ENCODE measurements at regions not wholly inside any gene's neighbourhood (a gene's known extent, or its start where the extent isn't known, plus 50 kb on each side); places are given as distances from the start of the nearest gene placed in this dataset.
"Not testable (repeated sequence)": the region's sequence is repeated elsewhere in the genome, so short reads cannot be mapped to it uniquely, and the experiment has no call there.

DNA sequence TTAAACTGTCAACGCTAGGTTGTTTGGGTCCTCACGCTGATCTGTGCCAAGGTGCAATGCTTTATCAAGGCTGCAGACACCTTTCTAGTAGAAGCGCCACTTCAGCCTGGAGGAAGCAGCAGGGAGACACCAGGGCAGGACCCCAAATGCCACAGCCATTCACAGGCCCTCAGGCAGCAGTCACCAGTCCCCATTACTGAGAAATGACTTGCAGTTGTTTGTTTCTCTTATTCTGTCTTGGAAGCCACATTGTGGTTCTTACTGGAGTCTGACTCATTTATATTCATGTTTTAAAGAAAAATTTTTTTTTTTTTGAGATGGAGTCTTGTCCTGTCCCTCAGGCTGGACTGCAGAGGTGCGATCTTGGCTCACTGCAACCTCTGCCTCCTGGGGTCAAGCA is 328.9 kb upstream of the ANKRD20A1 start:
- H3K27ac Mint-ChIP-seq; H3K9ac ChIP-seq; H3K36me3 Mint-ChIP-seq; H3K79me2 ChIP-seq (ENCODE audit: low read depth); H3K27me3 ChIP-seq; H3K4me2 ChIP-seq; H3K4me1 ChIP-seq; H4K20me1 ChIP-seq (ENCODE audit: low read depth); H3K36me3 ChIP-seq; DNase-seq (ENCODE audit: low spot score); H3K27ac ChIP-seq; H3K4me3 ChIP-seq; H3K9me3 ChIP-seq (ENCODE audit: low read depth); H3K9me3 Mint-ChIP-seq; H2AFZ ChIP-seq (replicated peaks); H3K4me3 Mint-ChIP-seq; H3F3A ChIP-seq (ENCODE audit: low read depth); H3K27me3 Mint-ChIP-seq (ENCODE audit: insufficient read depth, low read depth); H3K4me1 Mint-ChIP-seq: not testable (repeated sequence)

DNA sequence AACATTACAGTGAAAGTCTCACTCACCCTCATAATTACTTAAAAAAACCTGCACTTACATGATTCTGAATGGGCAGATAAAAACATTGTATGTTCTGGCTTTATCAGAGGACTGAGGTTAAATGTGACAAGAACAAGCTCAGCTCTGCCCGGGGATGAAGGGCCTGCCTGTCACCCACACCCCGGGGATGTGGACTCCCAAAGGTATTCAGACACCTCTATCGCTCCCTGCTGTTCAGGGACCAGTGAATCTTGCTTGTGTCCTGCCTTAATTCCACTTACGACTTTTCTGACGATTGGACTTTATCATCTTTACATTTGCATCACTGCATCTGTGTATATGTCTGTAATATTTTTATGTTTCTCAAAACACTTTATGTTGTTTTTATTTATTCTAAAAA is 341.8 kb upstream of the ANKRD20A1 start:
- H3K9me3 ChIP-seq (ENCODE audit: low read depth); H3F3A ChIP-seq (ENCODE audit: low read depth); H3K9me3 Mint-ChIP-seq; H3K27me3 Mint-ChIP-seq (ENCODE audit: insufficient read depth, low read depth); H3K79me2 ChIP-seq (ENCODE audit: low read depth); H3K4me1 Mint-ChIP-seq; H3K4me3 ChIP-seq; H3K9ac ChIP-seq; H3K4me1 ChIP-seq; H3K36me3 Mint-ChIP-seq; H4K20me1 ChIP-seq (ENCODE audit: low read depth); H3K27ac Mint-ChIP-seq; DNase-seq (ENCODE audit: low spot score); H3K27ac ChIP-seq; H2AFZ ChIP-seq (replicated peaks); H3K4me3 Mint-ChIP-seq; H3K36me3 ChIP-seq; H3K27me3 ChIP-seq; H3K4me2 ChIP-seq: not testable (repeated sequence)

DNA sequence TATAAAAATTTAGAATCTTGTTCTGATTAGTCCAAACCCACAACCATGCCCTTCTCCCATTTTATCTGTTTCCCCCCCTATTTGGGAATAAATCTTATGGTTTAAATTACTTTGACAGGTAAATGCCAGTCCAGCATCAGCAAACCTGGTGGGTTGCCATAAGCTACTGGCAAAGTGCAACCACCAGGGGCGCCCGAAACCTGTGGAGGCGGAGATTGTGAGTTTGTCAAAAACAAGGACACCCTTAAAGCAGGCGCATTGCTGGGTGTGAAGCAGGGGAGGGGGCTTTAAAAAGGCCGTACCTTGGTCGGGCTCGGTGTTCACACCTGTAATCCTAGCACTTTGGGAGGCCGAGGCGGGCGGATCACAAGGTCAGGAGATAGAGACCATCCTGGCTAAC is 344.1 kb upstream of the ANKRD20A1 start:
- H3K4me1 Mint-ChIP-seq; H3K4me3 Mint-ChIP-seq; H3K27ac Mint-ChIP-seq; H3K27ac ChIP-seq; H3K36me3 ChIP-seq; H3K27me3 Mint-ChIP-seq (ENCODE audit: insufficient read depth, low read depth); H2AFZ ChIP-seq (replicated peaks); H3K9me3 Mint-ChIP-seq; H3F3A ChIP-seq (ENCODE audit: low read depth); DNase-seq (ENCODE audit: low spot score); H3K36me3 Mint-ChIP-seq; H3K4me3 ChIP-seq; H4K20me1 ChIP-seq (ENCODE audit: low read depth); H3K4me2 ChIP-seq; H3K79me2 ChIP-seq (ENCODE audit: low read depth); H3K9me3 ChIP-seq (ENCODE audit: low read depth); H3K9ac ChIP-seq; H3K4me1 ChIP-seq; H3K27me3 ChIP-seq: not testable (repeated sequence)

DNA sequence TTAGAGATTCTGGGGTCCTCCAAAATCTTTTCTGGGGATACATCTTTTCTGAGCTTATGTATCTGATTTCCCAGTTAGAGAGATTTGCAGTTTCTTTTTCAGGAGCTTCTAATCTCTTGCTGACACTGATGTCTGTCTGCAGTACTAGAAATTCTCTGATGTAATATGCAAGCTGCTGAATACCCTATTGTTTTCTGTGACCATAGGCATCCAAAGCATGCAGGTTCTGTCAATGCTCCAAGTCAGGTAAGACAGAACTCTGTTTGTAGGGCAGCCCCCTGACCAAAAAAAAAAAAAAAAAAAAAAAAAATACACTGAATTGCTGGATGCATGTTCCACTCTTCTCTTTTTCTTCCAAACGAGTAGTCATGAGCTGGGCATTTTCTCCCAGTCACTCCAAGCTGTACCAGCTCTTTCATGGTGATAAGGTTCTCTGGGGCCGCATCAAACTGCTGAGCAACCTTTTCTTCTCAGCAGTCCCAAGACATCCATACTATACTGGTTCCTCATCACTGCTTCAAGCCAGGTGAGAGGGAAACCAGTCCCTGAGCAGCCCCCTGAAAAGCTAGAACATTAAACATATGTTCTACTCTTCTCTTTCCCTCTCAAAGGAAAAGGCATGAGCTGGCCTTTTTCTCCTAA is 354.9 kb upstream of the ANKRD20A1 start:
- not testable (repeated sequence) for H3K9me3 Mint-ChIP-seq; H3K27ac Mint-ChIP-seq; H3K4me3 Mint-ChIP-seq; H3F3A ChIP-seq (ENCODE audit: low read depth); H3K27me3 ChIP-seq; H3K4me1 Mint-ChIP-seq; H3K79me2 ChIP-seq (ENCODE audit: low read depth); H3K27me3 Mint-ChIP-seq (ENCODE audit: insufficient read depth, low read depth); H3K27ac ChIP-seq; H3K36me3 Mint-ChIP-seq; H2AFZ ChIP-seq (replicated peaks); DNase-seq (ENCODE audit: low spot score); H3K9me3 ChIP-seq (ENCODE audit: low read depth); H3K9ac ChIP-seq; H3K36me3 ChIP-seq; H3K4me1 ChIP-seq; H3K4me3 ChIP-seq; H3K4me2 ChIP-seq; H4K20me1 ChIP-seq (ENCODE audit: low read depth)

DNA sequence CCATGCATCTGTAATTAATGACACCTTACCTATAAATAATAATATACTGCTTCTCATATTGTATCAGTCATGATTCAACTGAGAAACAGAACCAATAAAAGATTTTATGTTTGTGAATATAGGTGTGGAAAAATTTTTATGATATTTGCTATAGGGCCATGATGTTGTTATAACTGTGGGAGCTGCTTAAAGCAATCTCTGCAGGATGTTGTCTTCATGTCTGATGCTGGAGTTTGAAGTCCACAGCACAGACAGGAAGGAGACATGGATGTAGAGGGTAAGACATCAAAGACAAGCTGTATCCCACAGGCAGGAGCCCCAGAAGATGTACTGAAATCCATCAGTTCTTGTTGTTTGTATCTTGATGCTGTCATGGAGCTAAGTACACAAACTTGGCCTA is 366.7 kb upstream of the ANKRD20A1 start:
- not testable (repeated sequence) for H4K20me1 ChIP-seq (ENCODE audit: low read depth); H3K4me3 ChIP-seq; H3K36me3 Mint-ChIP-seq; H3K27ac ChIP-seq; H3K36me3 ChIP-seq; H3K79me2 ChIP-seq (ENCODE audit: low read depth); H3K27me3 Mint-ChIP-seq (ENCODE audit: insufficient read depth, low read depth); H3K27ac Mint-ChIP-seq; H3K4me3 Mint-ChIP-seq; DNase-seq (ENCODE audit: low spot score); H3K9me3 ChIP-seq (ENCODE audit: low read depth); H3F3A ChIP-seq (ENCODE audit: low read depth); H3K9ac ChIP-seq; H3K4me1 Mint-ChIP-seq; H3K27me3 ChIP-seq; H3K9me3 Mint-ChIP-seq; H3K4me2 ChIP-seq; H2AFZ ChIP-seq (replicated peaks); H3K4me1 ChIP-seq

DNA sequence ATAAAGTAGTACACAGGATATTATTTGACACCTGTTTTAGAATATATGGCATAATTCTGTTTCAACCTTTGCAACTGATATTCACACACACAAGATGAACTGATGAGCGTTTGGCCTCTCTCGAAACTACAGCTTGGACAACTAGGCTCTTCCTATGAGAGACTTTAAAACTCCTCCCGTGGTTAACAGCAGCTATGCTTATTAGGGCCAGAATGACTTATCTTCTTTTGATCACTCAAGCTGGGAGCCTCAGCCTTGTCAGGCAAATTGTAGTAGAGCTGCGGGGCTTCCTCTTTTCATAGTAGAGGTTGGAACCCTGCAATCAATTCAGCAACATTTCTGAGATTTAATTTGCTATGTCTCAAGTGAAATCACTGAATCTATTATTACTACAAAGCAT is 381.3 kb upstream of the ANKRD20A1 start:
- not testable (repeated sequence) for H3K27me3 ChIP-seq; H3K27ac ChIP-seq; H3K4me3 ChIP-seq; H3K9me3 Mint-ChIP-seq; H3K4me3 Mint-ChIP-seq; H3K4me1 ChIP-seq; H3K9me3 ChIP-seq (ENCODE audit: low read depth); H3K36me3 ChIP-seq; H3K79me2 ChIP-seq (ENCODE audit: low read depth); H4K20me1 ChIP-seq (ENCODE audit: low read depth); H3K4me1 Mint-ChIP-seq; H3K36me3 Mint-ChIP-seq; H3K27ac Mint-ChIP-seq; H3F3A ChIP-seq (ENCODE audit: low read depth); DNase-seq (ENCODE audit: low spot score); H2AFZ ChIP-seq (replicated peaks); H3K4me2 ChIP-seq; H3K27me3 Mint-ChIP-seq (ENCODE audit: insufficient read depth, low read depth); H3K9ac ChIP-seq

DNA sequence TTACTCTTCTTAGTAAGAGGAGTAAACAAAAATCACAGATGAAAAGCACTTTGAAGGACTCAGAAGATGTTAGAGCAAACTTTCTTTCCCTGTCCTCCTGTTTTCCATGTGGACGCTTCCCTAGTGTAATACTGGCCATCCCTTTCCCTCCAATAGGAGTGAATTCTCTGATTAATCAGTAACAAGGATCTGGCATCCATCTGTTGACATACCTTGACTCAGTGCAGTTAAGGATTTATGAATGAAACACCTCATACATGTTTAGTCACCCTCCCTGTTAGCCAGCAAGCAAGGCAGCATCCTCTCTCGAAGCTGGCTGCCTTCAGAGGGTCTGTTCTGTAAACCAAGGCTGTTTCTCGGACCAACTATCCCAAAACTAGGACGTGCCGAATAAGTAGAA is 388.0 kb upstream of the ANKRD20A1 start:
- not testable (repeated sequence) for H3K36me3 Mint-ChIP-seq; DNase-seq (ENCODE audit: low spot score); H3K79me2 ChIP-seq (ENCODE audit: low read depth); H3K4me1 Mint-ChIP-seq; H3K4me2 ChIP-seq; H2AFZ ChIP-seq (replicated peaks); H3K36me3 ChIP-seq; H3K27ac ChIP-seq; H3F3A ChIP-seq (ENCODE audit: low read depth); H3K27me3 ChIP-seq; H3K9me3 Mint-ChIP-seq; H3K27ac Mint-ChIP-seq; H3K9me3 ChIP-seq (ENCODE audit: low read depth); H3K27me3 Mint-ChIP-seq (ENCODE audit: insufficient read depth, low read depth); H3K4me3 ChIP-seq; H3K9ac ChIP-seq; H3K4me1 ChIP-seq; H3K4me3 Mint-ChIP-seq; H4K20me1 ChIP-seq (ENCODE audit: low read depth)

DNA sequence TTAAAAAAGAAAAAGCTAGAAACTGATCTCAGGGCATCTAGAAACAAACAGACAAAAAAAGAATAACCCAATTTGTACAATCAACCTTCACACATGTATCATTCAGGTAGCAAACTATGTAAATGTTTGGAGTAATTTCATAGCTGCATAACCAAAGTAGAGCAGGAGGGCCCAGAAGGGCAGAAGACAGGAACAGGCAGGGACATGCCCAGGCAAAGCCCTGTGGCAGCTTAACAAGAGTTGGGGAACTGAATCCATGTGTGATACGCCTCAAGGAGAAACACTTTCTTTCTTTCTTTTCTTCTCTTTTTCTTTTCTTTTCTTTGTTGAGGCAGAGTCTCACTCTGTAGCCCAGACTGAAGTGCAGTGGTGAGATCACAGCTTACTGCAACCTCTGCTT is 390.4 kb upstream of the ANKRD20A1 start:
- H3K27me3 ChIP-seq; H3K4me2 ChIP-seq; H3K9ac ChIP-seq; H4K20me1 ChIP-seq (ENCODE audit: low read depth); H3K9me3 ChIP-seq (ENCODE audit: low read depth); H3K27me3 Mint-ChIP-seq (ENCODE audit: insufficient read depth, low read depth); H3K9me3 Mint-ChIP-seq; H3K27ac Mint-ChIP-seq; H3K4me1 Mint-ChIP-seq; H3F3A ChIP-seq (ENCODE audit: low read depth); H3K4me3 Mint-ChIP-seq; H2AFZ ChIP-seq (replicated peaks); H3K4me3 ChIP-seq; H3K4me1 ChIP-seq; H3K36me3 ChIP-seq; H3K79me2 ChIP-seq (ENCODE audit: low read depth); H3K27ac ChIP-seq; H3K36me3 Mint-ChIP-seq; DNase-seq (ENCODE audit: low spot score): not testable (repeated sequence)
